Osteoblast (primary cell): ENCODE measurements at regions not wholly inside any gene's neighbourhood (a gene's known extent, or its start where the extent isn't known, plus 50 kb on each side); places are given as distances from the start of the nearest gene placed in this dataset.

Source experiments
- DNase-seq: peaks from one replicate; pipeline ENCODE4 v3.0.0; 2011; ENCODE audit warnings: low spot score, mixed read lengths; ENCODE audit not compliant: insufficient read length; ENCODE audit errors: missing footprints
- H2AFZ ChIP-seq: 2 replicates; pipeline ENCODE4 v1.6.0; 2011; ENCODE audit warnings: mild to moderate bottlenecking, low read length
- H3K27ac ChIP-seq: 2 replicates; pipeline ENCODE4 v1.5.1; 2011; ENCODE audit warnings: mild to moderate bottlenecking, low read depth, low read length, moderate library complexity
- H3K27me3 ChIP-seq: 2 replicates; pipeline ENCODE4 v1.6.0; 2012; ENCODE audit warnings: mild to moderate bottlenecking, control low read depth, inconsistent platforms, low read length, moderate library complexity; ENCODE audit not compliant: insufficient read depth
- H3K36me3 ChIP-seq: 2 replicates; pipeline ENCODE4 v1.5.1; 2011; ENCODE audit warnings: mild to moderate bottlenecking, low read length, control low read depth, moderate library complexity; ENCODE audit not compliant: insufficient read depth
- H3K4me1 ChIP-seq: 2 replicates; pipeline ENCODE4 v1.5.1; 2011; ENCODE audit warnings: mild to moderate bottlenecking, low read length, control low read depth, moderate library complexity; ENCODE audit not compliant: insufficient read depth
- H3K4me2 ChIP-seq: 2 replicates; pipeline ENCODE4 v1.6.0; 2011; ENCODE audit warnings: mild to moderate bottlenecking, low read length; ENCODE audit not compliant: insufficient read depth
- H3K4me3 ChIP-seq: fragments of 200-600 bp; sonication (generic); 3 replicates; pipeline ENCODE4 v1.5.1; 2012; ENCODE audit warnings: mild to moderate bottlenecking, low read length, inconsistent platforms; ENCODE audit not compliant: insufficient read depth
- H3K79me2 ChIP-seq: 2 replicates; pipeline ENCODE4 v1.6.0; 2012; ENCODE audit warnings: mild to moderate bottlenecking, low read length, control low read depth, inconsistent platforms; ENCODE audit not compliant: insufficient read depth
- H3K9me3 ChIP-seq: 2 replicates; pipeline ENCODE4 v1.5.1; 2011; ENCODE audit warnings: low read depth, low read length, control low read depth
- H4K20me1 ChIP-seq: 2 replicates; pipeline ENCODE4 v1.6.0; 2012; ENCODE audit warnings: mild to moderate bottlenecking, low read length, control low read depth; ENCODE audit not compliant: insufficient read depth
- TF ChIP-seq, protein P1 (sequence below): IDR thresholded peaks from 2 replicates; pipeline ENCODE4 v1.5.1; 2011; ENCODE audit warnings: mild to moderate bottlenecking, low read depth, low read length, moderate library complexity; ENCODE audit errors: extremely low read depth

DNA sequence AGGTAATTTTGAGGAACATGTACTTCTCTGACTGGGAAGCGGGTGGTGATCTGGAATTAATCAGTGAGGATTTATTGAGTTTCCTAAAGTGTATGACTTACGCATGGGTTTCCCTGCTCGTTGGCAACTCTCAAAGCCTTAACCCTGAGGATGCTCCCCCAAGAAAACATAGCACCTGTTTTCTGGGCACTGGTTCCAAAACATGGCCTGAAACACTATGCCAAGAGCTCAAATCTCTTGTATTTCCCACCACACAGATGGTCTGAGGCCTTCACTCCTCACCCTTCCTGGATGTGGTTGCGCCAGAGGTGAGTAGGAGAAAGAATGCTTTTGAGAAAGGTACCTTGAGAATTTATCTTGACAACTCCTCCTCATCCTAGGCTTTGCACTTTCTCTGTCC, 250.4 kb downstream of the FZD1 start:
- H2AFZ ChIP-seq: no peak overlapping the region
- TF ChIP-seq, protein P1, sequence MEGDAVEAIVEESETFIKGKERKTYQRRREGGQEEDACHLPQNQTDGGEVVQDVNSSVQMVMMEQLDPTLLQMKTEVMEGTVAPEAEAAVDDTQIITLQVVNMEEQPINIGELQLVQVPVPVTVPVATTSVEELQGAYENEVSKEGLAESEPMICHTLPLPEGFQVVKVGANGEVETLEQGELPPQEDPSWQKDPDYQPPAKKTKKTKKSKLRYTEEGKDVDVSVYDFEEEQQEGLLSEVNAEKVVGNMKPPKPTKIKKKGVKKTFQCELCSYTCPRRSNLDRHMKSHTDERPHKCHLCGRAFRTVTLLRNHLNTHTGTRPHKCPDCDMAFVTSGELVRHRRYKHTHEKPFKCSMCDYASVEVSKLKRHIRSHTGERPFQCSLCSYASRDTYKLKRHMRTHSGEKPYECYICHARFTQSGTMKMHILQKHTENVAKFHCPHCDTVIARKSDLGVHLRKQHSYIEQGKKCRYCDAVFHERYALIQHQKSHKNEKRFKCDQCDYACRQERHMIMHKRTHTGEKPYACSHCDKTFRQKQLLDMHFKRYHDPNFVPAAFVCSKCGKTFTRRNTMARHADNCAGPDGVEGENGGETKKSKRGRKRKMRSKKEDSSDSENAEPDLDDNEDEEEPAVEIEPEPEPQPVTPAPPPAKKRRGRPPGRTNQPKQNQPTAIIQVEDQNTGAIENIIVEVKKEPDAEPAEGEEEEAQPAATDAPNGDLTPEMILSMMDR: no peak

DNA sequence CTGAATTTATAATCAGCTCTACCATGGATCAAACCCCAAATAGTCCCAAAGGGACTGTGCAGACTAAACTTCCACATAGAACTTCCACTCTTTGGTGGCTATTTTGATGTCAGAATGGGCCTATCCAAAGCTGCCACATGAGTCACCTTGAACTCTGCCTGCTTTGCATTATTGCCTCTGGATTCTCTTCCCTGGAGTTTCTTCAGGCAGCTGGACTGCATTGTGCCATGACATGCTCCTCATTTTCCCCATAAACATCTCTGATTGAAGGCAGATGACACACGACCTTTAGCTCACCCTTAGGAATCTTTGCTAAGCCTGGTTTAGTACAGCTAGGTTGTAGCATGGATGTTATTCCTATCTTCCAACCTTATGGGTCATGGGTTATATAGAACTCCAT, 251.7 kb downstream of the FZD1 start:
- H3K4me3 ChIP-seq: no peak overlapping the region
- TF ChIP-seq, protein P1: no peak
- no peak for DNase-seq

More for the DNA sequence above, 250.4 kb downstream of the FZD1 start:
- Histone ChIP-seq H3K79me2 (no peaks in the 10 kb centered on the region), H3K9me3 (no peaks in the 10 kb centered on the region), H3K4me3 (no peak overlapping the region), H3K27me3 (no peaks in the 10 kb centered on the region), H4K20me1 (no peaks in the 10 kb centered on the region), H3K27ac (no peak overlapping the region), H3K36me3 (no peaks in the 10 kb centered on the region), H3K4me1 (peaks cover 9% of the 10 kb centered on the region), H3K4me2 (no peak overlapping the region)
- DNase-seq: no peak

DNA sequence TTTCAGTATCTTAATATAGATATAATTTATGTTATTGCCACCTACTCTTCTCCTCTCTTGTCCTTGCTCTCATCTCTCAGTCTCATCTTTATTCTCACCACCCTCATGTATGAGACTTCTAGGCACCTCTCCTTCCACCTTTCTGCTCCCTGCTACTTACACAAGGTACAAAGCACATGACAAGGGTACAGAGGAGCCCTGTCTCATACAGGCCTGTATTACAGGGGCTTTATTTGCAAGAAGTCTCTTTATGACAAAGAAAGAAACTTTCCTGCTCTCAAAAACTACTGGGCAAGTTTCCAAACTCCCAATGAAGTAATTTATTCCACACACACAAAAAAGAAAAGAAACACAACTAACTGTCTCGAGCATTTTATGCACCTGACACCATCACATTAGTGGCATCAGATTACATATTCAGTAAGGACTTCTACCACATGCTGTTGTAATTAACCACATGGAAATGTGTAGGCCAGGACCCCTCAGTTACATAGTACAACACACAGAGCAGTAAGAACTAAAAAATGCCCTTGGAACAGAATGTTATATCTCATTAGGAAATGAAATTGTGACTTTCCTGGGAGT, 253.1 kb downstream of the FZD1 start:
- Histone ChIP-seq H3K4me1 (peaks cover 17% of the 10 kb centered on the region), H3K79me2 (no peaks in the 10 kb centered on the region), H3K36me3 (no peaks in the 10 kb centered on the region), H3K4me2 (no peak overlapping the region), H3K9me3 (no peaks in the 10 kb centered on the region), H2AFZ (no peak overlapping the region), H3K27ac (no peak overlapping the region), H3K4me3 (no peak overlapping the region), H3K27me3 (no peaks in the 10 kb centered on the region), H4K20me1 (no peaks in the 10 kb centered on the region)
- DNase-seq: no peak
- TF ChIP-seq, protein P1: no peak

More for the DNA sequence above, 251.7 kb downstream of the FZD1 start:
- H3K27ac ChIP-seq: no peak overlapping the region
- no peaks in the 10 kb centered on the region for H4K20me1 ChIP-seq
- H3K4me2 ChIP-seq: no peak overlapping the region
- H3K27me3 ChIP-seq: no peaks in the 10 kb centered on the region
- no peak overlapping the region for H2AFZ ChIP-seq
- H3K36me3 ChIP-seq: no peaks in the 10 kb centered on the region
- H3K79me2 ChIP-seq: no peaks in the 10 kb centered on the region
- H3K9me3 ChIP-seq: no peaks in the 10 kb centered on the region
- H3K4me1 ChIP-seq: peaks cover 17% of the 10 kb centered on the region

DNA sequence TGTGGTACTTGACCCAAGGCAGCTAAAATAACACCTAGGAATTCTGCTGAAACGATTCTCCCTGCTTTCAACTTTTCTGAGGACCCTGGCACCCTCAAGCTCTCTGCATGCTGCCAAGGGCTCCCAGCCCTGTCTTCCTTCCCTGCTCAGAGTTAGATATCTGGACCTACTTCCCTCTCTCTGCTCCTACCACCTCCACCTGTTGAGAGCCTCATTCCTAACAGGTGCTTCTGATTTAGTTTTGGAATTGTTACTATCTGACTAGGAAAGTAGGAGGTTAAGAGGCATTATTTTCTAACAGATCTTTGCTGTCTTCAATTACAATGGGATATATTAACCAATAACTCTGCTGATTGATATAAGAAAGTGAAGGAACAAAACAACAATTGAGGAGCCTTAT, 253.8 kb downstream of the FZD1 start:
- H3K36me3 ChIP-seq: no peaks in the 10 kb centered on the region
- no peak overlapping the region for H3K4me2 ChIP-seq
- no peaks in the 10 kb centered on the region for H3K9me3 ChIP-seq
- no peaks in the 10 kb centered on the region for H4K20me1 ChIP-seq
- no peak overlapping the region for H2AFZ ChIP-seq
- H3K4me3 ChIP-seq: no peak overlapping the region
- DNase-seq: no peak
- no peaks in the 10 kb centered on the region for H3K79me2 ChIP-seq
- no peak overlapping the region for H3K27ac ChIP-seq
- H3K27me3 ChIP-seq: no peaks in the 10 kb centered on the region
- TF ChIP-seq, protein P1: no peak
- peaks cover 17% of the 10 kb centered on the region for H3K4me1 ChIP-seq
